NAMALWA (cell line): ENCODE measurements at regions not wholly inside any gene's neighbourhood (a gene's known extent, or its start where the extent isn't known, plus 50 kb on each side); places are given as distances from the start of the nearest gene placed in this dataset.
A peak's percentile ranks its signal among the peaks of the same experiment; 100 is the strongest.
"Not testable (repeated sequence)": the region's sequence is repeated elsewhere in the genome, so short reads cannot be mapped to it uniquely, and the experiment has no call there.

Experiments used
- DNase-seq: peaks from one replicate; pipeline ENCODE4 v3.0.0-alpha.2; 2015; ENCODE audit warnings: low spot score

DNA sequence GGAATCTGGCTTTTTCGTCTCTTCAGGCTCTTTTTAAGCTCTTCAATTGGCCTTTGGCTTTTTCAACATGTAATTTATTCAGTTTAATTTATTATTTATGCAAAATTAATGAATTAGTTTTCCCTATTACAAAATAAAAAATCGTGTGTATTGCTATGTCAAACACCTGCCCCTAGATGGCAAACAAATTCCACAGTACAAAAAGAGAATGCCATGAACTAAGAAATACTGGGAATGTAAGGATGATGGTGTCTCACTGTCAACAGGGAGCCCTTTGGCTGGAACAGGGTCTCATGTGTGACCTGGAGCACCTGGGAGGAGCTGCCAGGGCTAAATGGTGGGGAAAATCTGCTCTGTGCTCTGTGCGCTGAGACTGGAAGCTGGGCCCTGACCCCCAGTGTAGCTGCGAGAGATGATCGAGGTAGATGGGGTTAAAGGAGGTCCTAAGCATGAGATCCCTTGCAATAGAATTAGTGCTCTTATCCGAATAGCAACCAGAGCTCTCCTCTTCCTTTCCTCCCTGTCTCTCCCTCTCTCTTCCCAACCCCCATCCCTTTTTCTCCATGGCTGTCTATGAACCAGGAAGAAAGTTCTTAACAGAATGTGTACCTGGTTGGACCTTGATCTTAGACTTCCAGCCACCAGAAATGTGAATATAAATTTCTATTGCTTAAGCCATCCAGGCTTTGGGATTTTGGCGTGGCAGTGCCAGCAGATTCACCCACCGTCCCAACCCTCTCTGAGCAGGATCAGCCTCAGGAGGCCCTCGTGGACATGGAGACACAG is 1183.5 kb downstream of the RPIA start:
- DNase-seq: peak; percentile 3

DNA sequence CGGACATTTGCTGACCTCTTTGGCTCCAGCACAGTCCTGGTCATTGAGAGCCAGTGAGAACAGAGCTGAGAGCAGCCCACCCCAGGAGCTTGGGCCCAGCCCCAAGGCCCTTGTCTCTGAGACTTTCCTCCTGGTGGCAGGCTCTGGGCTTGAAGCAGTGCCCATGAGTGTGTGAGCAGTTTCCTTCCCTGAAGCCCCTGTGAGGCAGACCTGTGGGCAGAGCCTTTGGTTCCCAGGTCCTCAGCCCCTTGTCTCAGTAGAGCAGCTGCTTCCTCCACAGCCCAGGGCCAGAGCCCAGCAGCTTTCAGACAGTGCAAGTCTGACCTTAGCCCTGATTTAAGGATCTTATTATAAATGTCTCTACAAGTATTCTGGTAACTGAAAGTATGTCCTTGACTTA is 1185.0 kb downstream of the RPIA start:
- not testable (repeated sequence) for DNase-seq

DNA sequence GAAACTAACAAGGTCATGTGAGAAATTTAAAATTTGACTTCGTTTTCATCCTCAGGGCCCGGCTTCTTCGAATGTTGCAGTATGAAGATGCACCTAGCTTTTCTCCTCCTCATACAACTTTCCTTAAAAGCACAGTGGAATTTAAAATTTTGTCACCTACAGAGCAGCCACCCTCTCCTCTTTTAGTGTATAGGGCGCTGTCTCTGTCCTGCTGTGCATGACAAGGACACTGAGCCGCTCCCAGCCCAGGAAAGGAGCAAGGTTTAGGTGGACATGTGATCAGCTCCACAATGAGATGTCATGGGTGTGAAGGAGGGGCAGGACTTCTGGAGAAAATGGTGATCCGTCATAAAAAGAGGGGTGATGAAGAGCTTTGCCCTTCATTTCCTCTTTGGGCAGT is 1185.4 kb downstream of the RPIA start:
- DNase-seq: not testable (repeated sequence)

GRCh38 chr2:89882880-89883279 is 1191.4 kb downstream of the RPIA start:
- DNase-seq: not testable (repeated sequence)

DNA sequence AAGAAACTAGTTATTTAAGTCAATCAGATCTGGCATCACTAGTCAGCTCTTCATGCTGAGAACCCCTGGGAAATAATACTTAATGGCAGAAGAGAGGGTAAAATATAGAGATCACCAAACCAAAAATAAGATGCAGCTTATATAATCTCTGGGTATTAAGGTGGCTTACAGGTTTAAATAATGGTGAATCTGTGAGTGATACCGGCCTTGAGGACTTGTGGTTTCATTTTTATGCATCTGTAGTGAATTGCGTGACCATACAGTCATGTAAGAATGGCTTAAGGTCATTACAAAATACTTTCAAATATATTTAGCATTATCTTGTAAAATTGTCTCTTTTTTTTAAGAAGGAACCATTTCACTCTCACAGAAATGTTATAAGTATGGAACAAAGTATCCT is 1192.2 kb downstream of the RPIA start:
- DNase-seq: not testable (repeated sequence)

GRCh38 chr2:89885071-89885470 is 1193.6 kb downstream of the RPIA start:
- not testable (repeated sequence) for DNase-seq

- not testable (repeated sequence) for DNase-seq
Observed at GRCh38 chr2:89888693-89889092, 1197.2 kb downstream of the RPIA start.

GRCh38 chr2:89890185-89890773 is 1198.8 kb downstream of the RPIA start:
- DNase-seq: not testable (repeated sequence)

DNA sequence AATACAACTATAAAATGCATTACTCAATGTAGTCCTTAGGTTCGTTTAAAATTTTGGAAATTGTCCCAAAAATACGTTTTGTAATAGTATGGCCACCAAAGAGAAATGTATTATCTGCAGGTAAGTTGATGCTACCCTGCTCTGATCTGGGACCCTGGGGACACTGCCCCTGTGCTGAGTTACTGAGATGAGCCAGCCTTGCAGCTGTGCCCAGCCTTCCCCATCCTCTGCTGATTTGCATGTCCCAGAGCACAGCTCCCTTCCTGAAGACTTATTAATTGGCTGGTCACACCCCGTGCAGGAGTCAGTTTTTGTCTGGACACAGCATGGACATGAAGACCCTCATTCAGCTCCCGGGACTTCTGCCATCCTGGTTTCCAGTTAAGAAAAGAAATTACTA is 1203.5 kb downstream of the RPIA start:
- not testable (repeated sequence) for DNase-seq

GRCh38 chr2:89895629-89896028 is 1204.2 kb downstream of the RPIA start:
- not testable (repeated sequence) for DNase-seq

DNA sequence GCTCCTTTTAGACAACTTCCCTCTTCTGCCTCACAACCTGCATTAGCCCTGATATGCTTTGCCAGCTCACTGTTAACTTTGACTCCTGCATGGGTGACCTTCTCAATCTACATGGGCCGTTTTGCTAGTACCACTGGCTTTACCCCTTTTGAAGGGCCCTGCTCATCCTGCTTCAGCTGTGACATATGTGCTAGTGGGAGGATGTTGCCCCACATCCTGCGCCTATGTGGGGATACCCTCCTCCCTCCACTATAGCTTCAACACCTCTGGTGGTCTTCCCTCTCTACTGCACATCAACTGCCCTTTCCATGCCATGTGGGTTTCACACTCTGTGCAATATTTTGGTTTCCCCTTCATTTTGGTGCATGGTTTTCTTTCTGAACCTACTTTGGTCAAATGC is 1235.5 kb downstream of the RPIA start:
- DNase-seq: not testable (repeated sequence)

GRCh38 chr2:89935436-89935835 is 1244.0 kb downstream of the RPIA start:
- DNase-seq: peak; percentile 11

DNA sequence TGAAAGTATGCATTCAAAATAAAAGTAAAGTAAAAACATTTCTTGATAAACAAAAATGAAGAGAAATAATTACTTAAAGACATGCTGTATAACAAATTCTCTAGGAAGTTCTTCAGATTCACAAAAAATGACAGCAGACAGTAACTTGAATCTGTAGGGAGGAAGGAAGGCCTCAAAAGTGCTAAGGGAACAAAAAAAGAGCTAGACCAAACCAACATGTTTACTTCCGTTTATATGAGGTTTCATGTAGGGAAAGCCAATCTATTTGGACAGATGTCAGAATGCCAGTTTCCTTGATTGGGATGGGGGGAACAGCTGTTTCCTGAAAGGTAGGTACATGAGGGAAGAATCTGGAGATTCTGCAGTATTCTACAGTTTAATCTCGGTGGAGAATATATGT is 1244.5 kb downstream of the RPIA start:
- DNase-seq: peak; percentile 45

DNA sequence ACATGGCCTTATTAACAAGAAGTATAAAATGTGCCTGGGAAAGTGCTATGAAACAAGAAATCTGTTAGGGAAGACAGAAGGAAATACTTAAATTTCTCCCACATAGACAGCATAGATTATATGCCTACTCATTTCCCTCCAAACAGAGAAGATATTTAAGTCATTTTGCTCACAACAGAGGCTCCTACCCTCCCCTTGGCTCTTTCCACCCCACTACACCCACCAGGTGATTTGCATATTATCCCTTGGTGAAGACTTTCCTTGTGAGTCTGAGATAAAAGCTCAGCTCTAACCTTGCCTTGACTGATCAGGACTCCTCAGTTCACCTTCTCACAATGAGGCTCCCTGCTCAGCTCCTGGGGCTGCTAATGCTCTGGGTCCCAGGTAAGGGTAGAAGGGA is 1245.1 kb downstream of the RPIA start:
- peak; percentile 81 for DNase-seq

GRCh38 chr2:89938756-89939155 is 1247.3 kb downstream of the RPIA start:
- peak; percentile 1 for DNase-seq

DNA sequence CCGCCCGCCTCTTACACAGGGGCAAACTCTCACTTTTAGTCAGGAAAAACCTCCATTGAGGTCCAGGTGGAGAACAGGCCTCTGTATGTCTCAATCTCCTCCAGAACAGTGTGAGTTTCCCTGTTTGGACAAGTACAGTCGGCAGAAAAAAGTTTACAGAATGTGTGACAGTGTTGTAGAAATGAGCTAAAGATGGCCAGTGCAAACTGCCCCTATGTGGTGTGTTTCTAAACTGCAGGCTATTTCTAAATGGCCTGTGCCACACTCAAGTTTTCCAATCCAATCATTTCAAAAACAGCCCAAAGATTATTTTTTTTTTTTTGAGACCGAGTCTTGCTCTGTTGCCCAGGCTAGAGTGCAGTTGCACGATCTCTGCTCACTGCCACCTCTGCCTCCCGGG is 1252.8 kb downstream of the RPIA start:
- DNase-seq: not testable (repeated sequence)

DNA sequence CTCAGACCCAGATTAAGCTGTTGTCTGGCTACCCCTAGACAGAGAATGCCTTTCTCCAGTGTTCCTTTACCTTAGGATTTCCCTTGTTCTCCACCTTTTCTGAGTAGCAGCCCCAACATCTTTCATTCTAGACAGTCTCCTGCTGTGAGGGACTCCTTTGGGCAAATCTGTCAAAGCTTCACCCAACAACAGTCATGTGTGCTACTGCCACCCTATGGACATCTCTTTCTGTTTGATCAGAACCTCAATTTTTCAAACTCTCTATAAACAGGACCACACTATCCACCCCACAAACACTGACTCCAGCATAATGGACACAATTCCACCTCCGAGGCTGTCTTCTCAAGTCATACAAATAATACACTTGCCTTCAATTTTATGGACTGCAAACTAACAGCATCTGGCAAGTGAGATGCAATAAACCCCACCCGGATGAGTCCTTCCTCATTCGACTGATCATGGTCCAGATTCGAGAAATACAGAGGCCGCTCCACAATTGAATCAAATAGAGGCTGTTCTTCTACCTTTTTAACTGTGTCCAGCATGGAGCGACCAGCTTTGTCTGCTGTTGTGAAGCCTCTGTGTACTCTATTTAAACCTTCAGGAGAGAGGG is 1253.6 kb downstream of the RPIA start:
- not testable (repeated sequence) for DNase-seq

DNA sequence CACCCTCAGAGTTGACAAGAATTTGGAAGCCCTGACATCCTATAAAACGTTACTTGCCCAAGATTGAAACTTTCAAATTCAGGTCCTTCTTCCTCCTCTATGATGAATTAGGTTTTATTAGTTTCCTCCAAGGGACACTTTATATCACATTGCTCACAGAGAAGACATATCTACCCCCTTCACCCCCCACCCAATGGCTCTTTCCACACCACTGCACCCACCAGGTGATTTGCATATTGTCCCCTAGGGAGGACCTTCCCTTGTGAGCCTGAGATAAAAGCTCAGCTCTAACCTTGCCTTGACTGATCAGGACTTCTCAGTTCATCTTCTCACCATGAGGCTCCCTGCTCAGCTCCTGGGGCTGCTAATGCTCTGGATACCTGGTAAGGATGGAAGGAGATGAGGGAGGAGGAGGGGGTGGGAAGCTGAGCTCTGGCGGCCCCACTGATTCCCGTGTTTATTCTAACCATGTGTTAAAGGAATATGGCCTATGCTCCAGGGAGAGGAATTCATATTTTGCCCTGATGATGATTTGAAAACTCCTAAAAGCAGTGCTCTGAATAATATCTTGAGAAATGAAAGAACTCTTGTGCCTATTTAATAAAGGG is 1255.8 kb downstream of the RPIA start:
- peak; percentile 3 for DNase-seq

GRCh38 chr2:89948102-89948501 is 1256.6 kb downstream of the RPIA start:
- DNase-seq: peak; percentile 25

- DNase-seq: not testable (repeated sequence)
Observed at GRCh38 chr2:89950807-89951206, 1259.3 kb downstream of the RPIA start.

- peak; percentile 52 for DNase-seq
Observed at GRCh38 chr2:89957236-89957635, 1265.8 kb downstream of the RPIA start.

- DNase-seq: not testable (repeated sequence)
Observed at GRCh38 chr2:89959729-89960378, 1268.4 kb downstream of the RPIA start.
